ENCODE measurements at regions not wholly inside any gene's neighbourhood (a gene's known extent, or its start where the extent isn't known, plus 50 kb on each side); places are given as distances from the start of the nearest gene placed in this dataset.
"Not testable (repeated sequence)": the region's sequence is repeated elsewhere in the genome, so short reads cannot be mapped to it uniquely, and the experiment has no call there.

DNA sequence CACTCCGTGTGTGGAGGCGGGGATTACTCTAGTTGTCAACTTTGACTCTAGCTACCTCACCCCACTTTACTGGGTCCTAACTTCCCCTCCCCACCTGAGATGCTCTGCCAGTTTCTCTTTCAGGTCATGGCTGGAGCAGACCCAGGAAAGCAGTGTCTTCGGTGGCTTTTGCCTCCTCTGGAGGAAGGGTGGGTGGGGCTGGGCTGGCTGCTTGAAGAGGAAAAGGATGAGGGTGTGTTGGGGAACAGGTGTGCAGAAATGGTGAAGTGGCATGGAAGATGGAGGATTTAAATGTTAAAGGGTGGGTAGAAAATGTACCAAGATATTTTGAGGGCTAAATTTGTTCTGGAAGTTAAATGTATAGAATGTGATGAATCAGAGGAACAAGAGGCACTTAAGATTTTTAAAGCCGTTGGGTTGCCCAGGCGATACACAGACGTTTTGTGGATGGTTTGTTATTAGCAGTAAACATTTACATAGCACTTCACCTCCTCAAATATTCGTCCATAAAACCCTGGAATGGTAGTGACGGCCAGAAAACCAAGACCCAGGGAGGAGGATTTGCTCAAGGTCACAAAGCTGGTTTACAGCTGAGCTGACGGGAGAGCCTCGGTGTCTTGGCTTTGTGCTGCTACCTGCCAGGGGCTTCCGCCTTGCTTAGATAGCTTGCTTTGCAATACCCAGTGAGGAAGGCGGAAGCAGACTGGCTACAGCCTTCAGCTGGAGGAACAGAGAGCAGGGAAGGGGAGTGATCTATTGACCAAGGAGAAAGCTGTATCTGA lies 72.2 kb upstream of the PRMT8 start:
- Histone ChIP-seq H3K79me2 (ENCODE audit: low read length) (no peaks in the 10 kb centered on the region), H3K4me1 (ENCODE audit: low read length) (no peaks in the 10 kb centered on the region), H3K4me2 (ENCODE audit: low read length) (no peak overlapping the region), H3K9me3 (ENCODE audit: insufficient read depth, low read length) (no peaks in the 10 kb centered on the region), H3K27ac (ENCODE audit: low read length) (no peak overlapping the region), H3K27me3 (ENCODE audit: low read depth, low read length) (peaks cover 24% of the 10 kb centered on the region), H4K20me1 (ENCODE audit: insufficient read depth, low read length) (no peaks in the 10 kb centered on the region), H3K9ac (ENCODE audit: low read length) (no peak overlapping the region), H2AFZ (ENCODE audit: low read depth, low read length) (no peak overlapping the region), H3K4me3 (ENCODE audit: low read length) (no peak overlapping the region), H3K36me3 (replicated peaks; ENCODE audit: low read depth, low read length) (no peaks in the 10 kb centered on the region)
- TF ChIP-seq, protein P1, sequence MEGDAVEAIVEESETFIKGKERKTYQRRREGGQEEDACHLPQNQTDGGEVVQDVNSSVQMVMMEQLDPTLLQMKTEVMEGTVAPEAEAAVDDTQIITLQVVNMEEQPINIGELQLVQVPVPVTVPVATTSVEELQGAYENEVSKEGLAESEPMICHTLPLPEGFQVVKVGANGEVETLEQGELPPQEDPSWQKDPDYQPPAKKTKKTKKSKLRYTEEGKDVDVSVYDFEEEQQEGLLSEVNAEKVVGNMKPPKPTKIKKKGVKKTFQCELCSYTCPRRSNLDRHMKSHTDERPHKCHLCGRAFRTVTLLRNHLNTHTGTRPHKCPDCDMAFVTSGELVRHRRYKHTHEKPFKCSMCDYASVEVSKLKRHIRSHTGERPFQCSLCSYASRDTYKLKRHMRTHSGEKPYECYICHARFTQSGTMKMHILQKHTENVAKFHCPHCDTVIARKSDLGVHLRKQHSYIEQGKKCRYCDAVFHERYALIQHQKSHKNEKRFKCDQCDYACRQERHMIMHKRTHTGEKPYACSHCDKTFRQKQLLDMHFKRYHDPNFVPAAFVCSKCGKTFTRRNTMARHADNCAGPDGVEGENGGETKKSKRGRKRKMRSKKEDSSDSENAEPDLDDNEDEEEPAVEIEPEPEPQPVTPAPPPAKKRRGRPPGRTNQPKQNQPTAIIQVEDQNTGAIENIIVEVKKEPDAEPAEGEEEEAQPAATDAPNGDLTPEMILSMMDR (IDR thresholded peaks at IDR 0.05; ENCODE audit: low read depth, low read length): no peak
- no peak for TF ChIP-seq EZH2phosphoT487 (IDR thresholded peaks at IDR 0.05; ENCODE audit: low read depth)

DNA sequence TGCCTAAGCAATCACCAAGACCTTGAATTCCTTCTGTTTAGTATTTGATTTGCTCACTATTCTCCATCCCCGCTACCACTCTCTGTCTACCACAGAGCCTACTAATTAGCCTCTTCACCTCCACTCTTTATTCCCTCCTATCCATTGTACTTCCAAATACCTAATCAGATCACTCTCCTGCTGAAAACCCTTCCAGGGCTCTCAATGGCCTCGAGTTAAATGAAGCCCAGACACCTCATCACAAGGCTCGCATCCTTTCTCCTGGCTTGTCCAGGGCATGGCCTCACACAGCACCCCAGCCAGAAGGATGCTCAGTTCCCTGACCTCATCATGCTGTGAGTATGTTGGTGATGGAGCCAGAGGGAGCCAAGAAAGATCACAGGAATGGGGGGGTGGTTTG lies 71.4 kb upstream of the PRMT8 start:
- Histone ChIP-seq H3K9ac (ENCODE audit: low read length) (no peak overlapping the region), H3K79me2 (ENCODE audit: low read length) (no peaks in the 10 kb centered on the region), H3K27ac (ENCODE audit: low read length) (no peak overlapping the region), H2AFZ (ENCODE audit: low read depth, low read length) (no peak overlapping the region), H4K20me1 (ENCODE audit: insufficient read depth, low read length) (no peaks in the 10 kb centered on the region), H3K36me3 (replicated peaks; ENCODE audit: low read depth, low read length) (no peaks in the 10 kb centered on the region), H3K27me3 (ENCODE audit: low read depth, low read length) (peaks cover 24% of the 10 kb centered on the region), H3K4me3 (ENCODE audit: low read length) (no peak overlapping the region), H3K9me3 (ENCODE audit: insufficient read depth, low read length) (no peaks in the 10 kb centered on the region), H3K4me2 (ENCODE audit: low read length) (no peak overlapping the region), H3K4me1 (ENCODE audit: low read length) (no peaks in the 10 kb centered on the region)
- TF ChIP-seq, protein P1 (IDR thresholded peaks at IDR 0.05; ENCODE audit: low read depth, low read length): no peak
- TF ChIP-seq EZH2phosphoT487 (IDR thresholded peaks at IDR 0.05; ENCODE audit: low read depth): no peak

DNA sequence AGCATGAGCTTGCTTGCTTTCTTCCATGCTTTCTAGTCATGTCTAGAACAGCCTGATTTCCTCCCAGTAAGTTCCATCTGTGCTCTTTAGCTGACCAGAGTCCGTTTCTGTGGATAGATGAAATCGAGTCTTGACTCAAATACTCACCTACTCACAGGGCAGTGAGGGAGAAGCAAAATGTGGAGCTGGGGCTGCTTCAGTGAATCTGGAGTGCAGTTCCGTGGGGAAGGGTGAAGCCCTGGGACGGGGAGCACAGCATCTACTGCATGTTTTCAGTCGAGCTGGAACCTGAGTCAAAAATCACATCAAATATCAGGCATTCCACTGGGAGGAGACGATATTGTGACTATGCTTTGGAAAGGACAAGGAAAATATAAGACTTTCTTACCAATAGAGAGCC lies 70.3 kb upstream of the PRMT8 start:
- no peaks in the 10 kb centered on the region for H3K36me3 ChIP-seq (replicated peaks; ENCODE audit: low read depth, low read length)
- no peaks in the 10 kb centered on the region for H3K9me3 ChIP-seq (ENCODE audit: insufficient read depth, low read length)
- no peak overlapping the region for H3K27ac ChIP-seq (ENCODE audit: low read length)
- H4K20me1 ChIP-seq (ENCODE audit: insufficient read depth, low read length): no peaks in the 10 kb centered on the region
- H3K79me2 ChIP-seq (ENCODE audit: low read length): no peaks in the 10 kb centered on the region
- no peak overlapping the region for H3K4me2 ChIP-seq (ENCODE audit: low read length)
- H3K4me1 ChIP-seq (ENCODE audit: low read length): no peaks in the 10 kb centered on the region
- TF ChIP-seq, protein P1 (IDR thresholded peaks at IDR 0.05; ENCODE audit: low read depth, low read length): no peak
- TF ChIP-seq EZH2phosphoT487 (IDR thresholded peaks at IDR 0.05; ENCODE audit: low read depth): no peak
- H3K27me3 ChIP-seq (ENCODE audit: low read depth, low read length): peaks cover 20% of the 10 kb centered on the region
- no peak overlapping the region for H2AFZ ChIP-seq (ENCODE audit: low read depth, low read length)
- no peak overlapping the region for H3K9ac ChIP-seq (ENCODE audit: low read length)
- no peak overlapping the region for H3K4me3 ChIP-seq (ENCODE audit: low read length)

DNA sequence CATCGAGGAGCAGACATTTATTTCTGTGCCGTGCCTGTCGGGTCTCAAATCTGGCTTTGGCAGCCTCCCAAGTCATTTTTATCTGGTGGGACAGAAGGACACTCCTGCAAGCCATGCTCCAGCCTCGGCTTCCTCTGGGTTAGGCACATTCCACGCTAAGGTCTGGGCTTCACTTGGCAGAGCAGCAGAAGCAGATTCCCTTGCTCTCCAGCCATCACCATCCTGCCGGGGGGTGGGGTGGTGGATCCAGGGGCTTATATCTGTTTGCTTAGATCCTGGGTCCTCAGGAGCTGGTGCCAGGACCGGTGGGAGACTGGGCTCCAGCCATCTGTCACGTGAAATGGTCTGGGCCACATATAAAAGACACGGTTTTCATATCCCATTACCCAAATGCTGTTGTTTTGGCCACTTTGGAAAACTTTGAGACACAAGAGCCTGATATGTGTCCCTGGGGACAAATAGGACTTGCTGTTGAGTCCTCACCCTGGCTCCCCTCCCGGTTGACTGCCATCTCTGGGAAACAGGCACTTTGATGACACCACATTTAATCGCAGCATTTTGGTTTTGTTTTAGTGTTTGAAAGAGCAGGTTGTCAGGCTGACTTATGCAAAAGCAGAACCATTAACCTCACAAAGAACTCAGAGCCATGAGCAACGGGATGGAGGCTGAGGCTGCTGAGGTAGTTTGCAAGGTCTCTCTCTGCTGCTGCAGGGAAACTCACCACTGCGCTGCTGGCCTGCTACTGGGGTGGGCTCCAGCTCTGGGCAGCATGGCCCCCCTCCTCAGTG lies 69.6 kb upstream of the PRMT8 start:
- Histone ChIP-seq H3K4me1 (ENCODE audit: low read length) (no peaks in the 10 kb centered on the region), H3K27ac (ENCODE audit: low read length) (no peak overlapping the region), H2AFZ (ENCODE audit: low read depth, low read length) (no peak overlapping the region), H3K4me2 (ENCODE audit: low read length) (no peak overlapping the region), H3K4me3 (ENCODE audit: low read length) (no peak overlapping the region), H3K79me2 (ENCODE audit: low read length) (no peaks in the 10 kb centered on the region), H4K20me1 (ENCODE audit: insufficient read depth, low read length) (no peaks in the 10 kb centered on the region), H3K9ac (ENCODE audit: low read length) (no peak overlapping the region), H3K9me3 (ENCODE audit: insufficient read depth, low read length) (no peaks in the 10 kb centered on the region), H3K27me3 (ENCODE audit: low read depth, low read length) (peaks cover 13% of the 10 kb centered on the region; the same call in 1 of the 2 replicates), H3K36me3 (replicated peaks; ENCODE audit: low read depth, low read length) (no peaks in the 10 kb centered on the region)
- TF ChIP-seq, protein P1 (IDR thresholded peaks at IDR 0.05; ENCODE audit: low read depth, low read length): no peak
- TF ChIP-seq EZH2phosphoT487 (IDR thresholded peaks at IDR 0.05; ENCODE audit: low read depth): no peak

DNA sequence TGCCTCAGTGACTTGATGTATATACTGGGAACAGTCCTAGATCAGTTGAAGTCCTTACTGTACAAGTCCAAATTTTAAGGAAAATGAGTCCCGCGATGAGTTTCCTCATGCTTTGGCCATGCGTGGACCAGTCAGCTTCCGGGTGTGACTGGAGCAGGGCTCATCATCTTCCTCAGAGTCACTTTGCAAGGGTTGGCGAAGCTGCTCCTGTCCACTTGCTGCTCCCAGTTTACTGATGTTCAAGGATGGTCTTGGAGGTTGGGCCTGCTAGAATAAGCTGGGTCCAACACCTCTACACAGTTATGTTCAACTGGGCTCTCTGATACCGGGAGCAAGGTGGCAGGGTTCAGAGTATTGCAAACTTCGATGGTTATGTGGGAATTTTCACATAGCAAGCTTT lies 66.2 kb upstream of the PRMT8 start:
- H3K9me3 ChIP-seq (ENCODE audit: insufficient read depth, low read length); H3K79me2 ChIP-seq (ENCODE audit: low read length); H3K4me3 ChIP-seq (ENCODE audit: low read length); H3K9ac ChIP-seq (ENCODE audit: low read length); H3K4me2 ChIP-seq (ENCODE audit: low read length); H3K4me1 ChIP-seq (ENCODE audit: low read length); H4K20me1 ChIP-seq (ENCODE audit: insufficient read depth, low read length); H3K36me3 ChIP-seq (replicated peaks; ENCODE audit: low read depth, low read length); H2AFZ ChIP-seq (ENCODE audit: low read depth, low read length); H3K27ac ChIP-seq (ENCODE audit: low read length): not testable (repeated sequence)
- peaks cover 14% of the 10 kb centered on the region for H3K27me3 ChIP-seq (ENCODE audit: low read depth, low read length)
